ENCODE measurements at regions not wholly inside any gene's neighbourhood (a gene's known extent, or its start where the extent isn't known, plus 50 kb on each side); places are given as distances from the start of the nearest gene placed in this dataset.

GRCh38 chr7:82562716-82563404 is 119.3 kb upstream of the CACNA2D1 start:
- DNase-seq (ENCODE audit: low read depth, low spot score) (peak; percentile 12), ATAC-seq (0 out of 2 replicates have a peak, but pooled peaks have one; percentile 60)
- in situ Hi-C loops (cut with HindIII; ENCODE audit: low pct_unique_long_range_greater_than_20kb, low sequenced_read_pairs), result no loop called here
- intact Hi-C loops (cut with micrococcal nuclease; ENCODE audit: unreplicated experiment), result no loop called here
- no peak overlapping the region for H3K4me3 ChIP-seq (ENCODE audit: low read depth in 2 of 2, low read length in 2 of 2)
- no peaks in the 10 kb centered on the region for H3K27me3 ChIP-seq (ENCODE audit: control insufficient read depth, insufficient read depth, low read length)
- no peaks in the 10 kb centered on the region for H3K4me1 ChIP-seq (ENCODE audit: control insufficient read depth, insufficient read depth, low read length)
- BruUV-seq (replicated peaks), result no TSS peak
- CTCF ChIA-PET, result no interaction called here
- H3K36me3 ChIP-seq (ENCODE audit: control insufficient read depth, insufficient read depth, low read length), result no peaks in the 10 kb centered on the region
- POLR2A ChIA-PET, result no interaction called here
- TF ChIP-seq CTCF (IDR thresholded peaks at IDR 0.05) (no peak), POLR2AphosphoS5 (IDR thresholded peaks at IDR 0.05; ENCODE audit: low read depth, low read length) (no peak), TCF7L2 (IDR thresholded peaks at IDR 0.05; ENCODE audit: low read depth, low read length) (no peak), REST (IDR thresholded peaks at IDR 0.05; ENCODE audit: insufficient read depth in 1 of 2, low read depth in 2 of 2, low read length in 1 of 2) (no peak), SIN3A (IDR thresholded peaks at IDR 0.05; ENCODE audit: borderline replicate concordance, insufficient read depth, low read depth, low read length) (no peak)
- no peak overlapping the region for H3K27ac ChIP-seq (ENCODE audit: low read length)
- no peaks in the 10 kb centered on the region for H3K9me3 ChIP-seq (ENCODE audit: control insufficient read depth, insufficient read depth, low read depth, low read length)

- intact Hi-C loops (cut with micrococcal nuclease; ENCODE audit: unreplicated experiment) (no loop called here), in situ Hi-C loops (cut with HindIII; ENCODE audit: low pct_unique_long_range_greater_than_20kb, low sequenced_read_pairs) (no loop called here)
- no peak overlapping the region for H3K27ac ChIP-seq (ENCODE audit: low read length)
- BruUV-seq (replicated peaks), result no TSS peak
- POLR2A ChIA-PET, result no interaction called here
- H3K4me1 ChIP-seq (ENCODE audit: control insufficient read depth, insufficient read depth, low read length), result no peaks in the 10 kb centered on the region
- no peaks in the 10 kb centered on the region for H3K27me3 ChIP-seq (ENCODE audit: control insufficient read depth, insufficient read depth, low read length)
- DNase-seq (ENCODE audit: low read depth, low spot score) (no peak), ATAC-seq (no peak)
- TF ChIP-seq REST (IDR thresholded peaks at IDR 0.05; ENCODE audit: insufficient read depth in 1 of 2, low read depth in 2 of 2, low read length in 1 of 2) (no peak), POLR2AphosphoS5 (IDR thresholded peaks at IDR 0.05; ENCODE audit: low read depth, low read length) (no peak), SIN3A (IDR thresholded peaks at IDR 0.05; ENCODE audit: borderline replicate concordance, insufficient read depth, low read depth, low read length) (no peak)
- H3K9me3 ChIP-seq (ENCODE audit: control insufficient read depth, insufficient read depth, low read depth, low read length), result no peaks in the 10 kb centered on the region
- H3K36me3 ChIP-seq (ENCODE audit: control insufficient read depth, insufficient read depth, low read length), result no peaks in the 10 kb centered on the region
- CTCF ChIA-PET, result no interaction called here
- H3K4me3 ChIP-seq (ENCODE audit: low read depth in 2 of 2, low read length in 2 of 2), result peak overlapping the region; percentile 7 to 24; a peak in 2 of 4 replicates
These were observed 115.7 kb upstream of the CACNA2D1 start for GRCh38 chr7:82559193-82559805.
